ENCODE measurements at regions not wholly inside any gene's neighbourhood (a gene's known extent, or its start where the extent isn't known, plus 50 kb on each side); places are given as distances from the start of the nearest gene placed in this dataset.

DNA sequence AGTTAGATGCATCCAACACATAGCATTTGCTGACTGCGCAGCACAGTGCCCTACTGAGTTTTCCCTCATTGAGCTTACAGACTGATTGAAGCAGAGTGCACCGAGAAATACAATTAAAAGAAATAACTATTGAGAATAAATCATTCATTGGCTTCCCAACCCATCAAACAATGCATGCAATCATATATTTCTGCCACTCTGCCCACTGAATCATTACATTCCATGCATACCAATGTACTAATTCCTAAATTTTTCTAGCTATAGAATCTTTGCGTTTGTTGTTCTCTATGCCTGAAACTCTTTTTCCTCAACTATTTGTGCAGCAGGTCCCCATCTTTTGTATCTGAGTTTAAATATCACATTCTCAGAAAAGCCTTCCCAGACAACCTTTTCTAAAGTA, 783.8 kb downstream of the SORCS1 start:
- Histone ChIP-seq H3K36me3 (replicated peaks in 1 of 2) (no peaks in the 10 kb centered on the region), H3K27ac (no peak overlapping the region), H3K27me3 (no peaks in the 10 kb centered on the region), H3K9me3 (replicated peaks in 1 of 3) (peaks cover 0 to 3% (median 0%) of the 10 kb centered on the region in 3 donors), H3K4me3 (no peak overlapping the region), H3K4me1 (replicated peaks in 1 of 2) (no peaks in the 10 kb centered on the region)
- 64 to 95% (median 88%) methylated on average over 3 of the region's 3 CpGs for WGBS, 4 donors
- no peak for DNase-seq
- intact Hi-C loops (cut with DNase I), result no loop called here
- no peak for TF ChIP-seq POLR2A (IDR thresholded peaks at IDR 0.05)
- TF ChIP-seq, protein P1, sequence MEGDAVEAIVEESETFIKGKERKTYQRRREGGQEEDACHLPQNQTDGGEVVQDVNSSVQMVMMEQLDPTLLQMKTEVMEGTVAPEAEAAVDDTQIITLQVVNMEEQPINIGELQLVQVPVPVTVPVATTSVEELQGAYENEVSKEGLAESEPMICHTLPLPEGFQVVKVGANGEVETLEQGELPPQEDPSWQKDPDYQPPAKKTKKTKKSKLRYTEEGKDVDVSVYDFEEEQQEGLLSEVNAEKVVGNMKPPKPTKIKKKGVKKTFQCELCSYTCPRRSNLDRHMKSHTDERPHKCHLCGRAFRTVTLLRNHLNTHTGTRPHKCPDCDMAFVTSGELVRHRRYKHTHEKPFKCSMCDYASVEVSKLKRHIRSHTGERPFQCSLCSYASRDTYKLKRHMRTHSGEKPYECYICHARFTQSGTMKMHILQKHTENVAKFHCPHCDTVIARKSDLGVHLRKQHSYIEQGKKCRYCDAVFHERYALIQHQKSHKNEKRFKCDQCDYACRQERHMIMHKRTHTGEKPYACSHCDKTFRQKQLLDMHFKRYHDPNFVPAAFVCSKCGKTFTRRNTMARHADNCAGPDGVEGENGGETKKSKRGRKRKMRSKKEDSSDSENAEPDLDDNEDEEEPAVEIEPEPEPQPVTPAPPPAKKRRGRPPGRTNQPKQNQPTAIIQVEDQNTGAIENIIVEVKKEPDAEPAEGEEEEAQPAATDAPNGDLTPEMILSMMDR (IDR thresholded peaks at IDR 0.05), result no peak

DNA sequence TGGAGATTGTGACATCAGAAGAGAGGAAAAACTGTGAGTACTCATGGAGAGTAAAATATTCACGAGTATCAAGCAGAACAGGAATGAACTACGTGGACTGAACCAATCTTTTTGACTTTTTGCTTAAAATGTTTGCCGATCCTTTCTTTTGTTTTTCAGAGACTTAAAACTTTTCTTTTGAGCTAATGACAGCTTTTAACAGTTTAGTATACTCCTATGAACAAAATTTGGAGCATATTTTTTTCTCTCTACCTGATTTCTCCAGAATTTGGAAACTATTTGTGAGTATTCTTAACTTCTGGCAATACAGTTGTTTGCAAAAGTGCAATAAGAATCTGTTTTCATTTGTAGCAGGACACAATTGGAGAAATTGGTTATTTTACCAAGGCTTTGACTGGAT, 786.3 kb downstream of the SORCS1 start:
- H3K27me3 ChIP-seq, result no peaks in the 10 kb centered on the region
- no peaks in the 10 kb centered on the region for H3K36me3 ChIP-seq (replicated peaks in 1 of 2)
- no peak for DNase-seq
- peaks cover 0 to 3% (median 0%) of the 10 kb centered on the region in 3 donors for H3K9me3 ChIP-seq (replicated peaks in 1 of 3)
- intact Hi-C loops (cut with DNase I), result no loop called here
- no peak overlapping the region for H3K4me3 ChIP-seq
- no peaks in the 10 kb centered on the region for H3K4me1 ChIP-seq (replicated peaks in 1 of 2)
- H3K27ac ChIP-seq, result no peak overlapping the region
- WGBS, 4 donors, result 76 to 89% (median 81%) methylated on average over 3 of the region's 3 CpGs
- TF ChIP-seq POLR2A (IDR thresholded peaks at IDR 0.05), result no peak
- TF ChIP-seq, protein P1 (IDR thresholded peaks at IDR 0.05), result no peak

DNA sequence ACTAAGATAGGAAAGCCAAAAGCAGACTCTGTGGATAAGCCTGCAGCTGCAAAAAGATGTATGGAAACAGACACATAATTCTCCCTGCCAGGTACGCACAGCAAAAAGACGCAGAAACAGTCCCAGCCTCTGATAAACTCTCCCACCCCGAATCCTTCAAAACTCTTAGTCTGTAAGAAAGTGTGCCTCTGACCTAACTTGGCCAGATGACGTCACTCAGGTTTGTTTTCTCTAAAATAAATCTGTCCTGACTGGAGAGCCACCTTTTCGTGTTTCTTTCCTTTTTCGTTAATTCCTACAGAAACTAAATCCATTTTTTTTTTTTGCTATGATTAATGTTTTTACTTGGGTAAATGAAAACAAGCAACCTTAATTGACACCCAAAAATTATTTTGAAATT, 793.8 kb downstream of the SORCS1 start:
- no peaks in the 10 kb centered on the region for H3K4me1 ChIP-seq (replicated peaks in 1 of 2)
- no peak overlapping the region for H3K27ac ChIP-seq
- TF ChIP-seq, protein P1 (IDR thresholded peaks at IDR 0.05), result no peak
- TF ChIP-seq POLR2A (IDR thresholded peaks at IDR 0.05), result no peak
- no peak for DNase-seq
- no peaks in the 10 kb centered on the region for H3K36me3 ChIP-seq (replicated peaks in 1 of 2)
- H3K27me3 ChIP-seq, result no peaks in the 10 kb centered on the region
- intact Hi-C loops (cut with DNase I), result no loop called here
- WGBS, 4 donors, result 69 to 81% (median 74%) methylated on average over 6 of the region's 6 CpGs
- H3K4me3 ChIP-seq, result no peak overlapping the region
- no peaks in the 10 kb centered on the region for H3K9me3 ChIP-seq (replicated peaks in 1 of 3)

DNA sequence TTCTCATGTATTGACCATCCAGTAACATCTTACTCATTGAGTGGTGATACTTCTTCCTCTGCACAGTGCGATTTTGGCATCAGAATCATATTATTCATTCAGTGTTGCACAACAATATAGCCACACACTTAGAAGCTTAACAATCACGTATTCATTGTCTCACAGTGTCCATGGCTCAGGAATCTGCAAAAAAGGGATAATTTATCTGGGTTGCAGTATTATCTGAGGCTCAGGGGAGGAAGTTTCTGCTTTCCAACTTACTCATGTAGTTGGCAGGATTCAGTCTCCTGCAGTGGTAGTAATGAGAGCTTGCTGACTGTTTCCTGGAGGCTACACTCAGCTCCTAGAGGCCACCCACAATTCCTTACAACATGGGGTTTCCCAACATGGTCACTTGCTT, 803.6 kb downstream of the SORCS1 start:
- H3K9me3 ChIP-seq (replicated peaks in 1 of 3), result no peaks in the 10 kb centered on the region
- H3K4me1 ChIP-seq (replicated peaks in 1 of 2), result peaks cover 0 to 2% of the 10 kb centered on the region in 2 donors
- 34 to 56% (median 40%) methylated on average over 2 of the region's 2 CpGs for WGBS, 4 donors
- no peak overlapping the region for H3K27ac ChIP-seq
- H3K27me3 ChIP-seq, result no peaks in the 10 kb centered on the region
- no peak overlapping the region for H3K4me3 ChIP-seq
- intact Hi-C loops (cut with DNase I), result no loop called here
- no peak for DNase-seq
- TF ChIP-seq, protein P1 (IDR thresholded peaks at IDR 0.05), result no peak
- TF ChIP-seq POLR2A (IDR thresholded peaks at IDR 0.05), result no peak
- no peaks in the 10 kb centered on the region for H3K36me3 ChIP-seq (replicated peaks in 1 of 2)

All from adrenal gland (tissue), 9 donors.